GM12878 (cell line): ENCODE measurements at regions not wholly inside any gene's neighbourhood (a gene's known extent, or its start where the extent isn't known, plus 50 kb on each side); places are given as distances from the start of the nearest gene placed in this dataset.
A peak's percentile ranks its signal among the peaks of the same experiment; 100 is the strongest.

Experiments used
- ATAC-seq: fragments of 200-7000 bp; cut with Tn5 transposase; 3 replicates; pipeline ENCODE4 v1.9.1; 2020; ENCODE audit warnings: mild to moderate bottlenecking, moderate library complexity
- BruUV-seq: library from RNA; stranded (reverse); fragments of 400-500 nt; replicated peaks from 2 replicates; lab custom pipeline; 2021; lab: Mats Ljungman, UMichigan
- CTCF ChIA-PET: fragments of 300-600 bp; sonication (Branson Sonifier 250); formaldehyde crosslinking; extraction: SDS; loops from one replicate; lab custom pipeline; 2021; ENCODE audit warnings: inconsistent platforms; lab: Yijun Ruan, JAX
- POLR2A ChIA-PET: fragments of 350-600 bp; formaldehyde crosslinking; extraction: SDS; loops from one replicate; lab custom pipeline; 2021; ENCODE audit warnings: inconsistent platforms; lab: Charles Lee
- RAD21 ChIA-PET: fragments of 300-600 bp; sonication (Branson Sonifier 250); formaldehyde crosslinking; loops from one replicate; lab custom pipeline; 2023; ENCODE audit warnings: antibody characterized with exemption; ENCODE audit not compliant: unreplicated experiment; lab: Charles Lee
- SMC1A ChIA-PET: fragments of 300-600 bp; sonication (Branson Sonifier 250); formaldehyde crosslinking; loops from one replicate; lab custom pipeline; 2023; ENCODE audit not compliant: unreplicated experiment, uncharacterized antibody; lab: Charles Lee
- DNase-seq: peaks from one replicate; pipeline ENCODE4 v3.0.0-alpha.2; 2011; ENCODE audit warnings: low read depth, low spot score
- FAIRE-seq: peaks from 3 replicates; lab custom pipeline; 2011; peaks lifted over from hg19 to GRCh38; lab: Jason Lieb, UNC
- H2AFZ ChIP-seq: 2 replicates; pipeline ENCODE4 v1.6.0; 2011; ENCODE audit warnings: low read depth, low read length, control low read depth; ENCODE audit not compliant: control insufficient read depth
- H3K27ac ChIP-seq: 2 replicates; pipeline ENCODE4 v1.5.1; 2011; ENCODE audit warnings: control low read depth; ENCODE audit not compliant: control insufficient read depth, insufficient read depth
- H3K27me3 ChIP-seq, 2 experiments: replicated peaks in 1 of 2; 2 replicates each; pipeline versions ENCODE4 v1.6.0 to v1.6.1; 2011; ENCODE audit warnings: low read length in 1 of 2; ENCODE audit not compliant: control insufficient read depth in 2 of 2, insufficient read depth in 2 of 2
- H3K36me3 ChIP-seq, 2 experiments: 2 replicates each; pipeline ENCODE4 v1.5.1; 2011; ENCODE audit warnings: low read length in 1 of 2; ENCODE audit not compliant: control insufficient read depth in 2 of 2, insufficient read depth in 2 of 2
- H3K4me1 ChIP-seq: 2 replicates; pipeline ENCODE4 v1.6.1; 2011; ENCODE audit warnings: mild to moderate bottlenecking, low read length, moderate library complexity, mixed read lengths; ENCODE audit not compliant: control insufficient read depth, insufficient read depth
- H3K4me2 ChIP-seq: 2 replicates; pipeline ENCODE4 v1.6.0; 2011; ENCODE audit warnings: control low read depth; ENCODE audit not compliant: control insufficient read depth, insufficient read depth
- H3K4me3 ChIP-seq: fragments of 200-600 bp; sonication (generic); 2 replicates; pipeline ENCODE4 v1.5.1; 2016
- H3K79me2 ChIP-seq: 2 replicates; pipeline ENCODE4 v1.6.0; 2011; ENCODE audit warnings: low read length; ENCODE audit not compliant: control insufficient read depth, insufficient read depth
- H3K9ac ChIP-seq: 2 replicates; pipeline ENCODE4 v1.8.0; 2011; ENCODE audit warnings: low read length, control low read depth, mixed read lengths; ENCODE audit not compliant: control insufficient read depth, insufficient read depth
- H3K9me3 ChIP-seq: replicated peaks from 3 replicates; pipeline ENCODE4 v1.5.1; 2011; ENCODE audit warnings: mild to moderate bottlenecking, low read length; ENCODE audit not compliant: control insufficient read depth, insufficient read depth
- H4K20me1 ChIP-seq: 2 replicates; pipeline ENCODE4 v1.6.0; 2011; ENCODE audit not compliant: control insufficient read depth, insufficient read depth
- ATF7 ChIP-seq: fragments of 450-650 bp; IDR thresholded peaks from 2 replicates; pipeline ENCODE4 v1.6.1; 2016; ENCODE audit warnings: low read depth, mild to moderate bottlenecking
- BACH1 ChIP-seq: fragments of 450-650 bp; IDR thresholded peaks from 2 replicates; pipeline ENCODE4 v1.6.1; 2017; ENCODE audit warnings: mild to moderate bottlenecking, borderline replicate concordance
- CHD1 ChIP-seq: IDR thresholded peaks from 2 replicates; pipeline ENCODE4 v1.6.1; 2012; ENCODE audit warnings: low read depth, low read length, improper control_type of control experiment
- IKZF2 ChIP-seq, 2 experiments: fragments of 450-650 bp; IDR thresholded peaks; 2 replicates each; pipeline ENCODE4 v1.6.1; 2017; ENCODE audit warnings: mild to moderate bottlenecking in 2 of 2, moderate library complexity in 2 of 2
- LARP7 ChIP-seq: fragments of 450-650 bp; IDR thresholded peaks from 2 replicates; pipeline ENCODE4 v1.6.1; 2017; ENCODE audit warnings: mild to moderate bottlenecking
- MEF2A ChIP-seq: IDR thresholded peaks from 2 replicates; pipeline ENCODE4 v1.6.1; 2011; ENCODE audit warnings: low read depth, mild to moderate bottlenecking, low read length, moderate library complexity; ENCODE audit not compliant: insufficient read depth
- MYC ChIP-seq: IDR thresholded peaks from 2 replicates; pipeline ENCODE4 v1.6.1; 2011; ENCODE audit warnings: mild to moderate bottlenecking, low read length, moderate library complexity, inconsistent platforms; ENCODE audit not compliant: insufficient read depth, insufficient replicate concordance, insufficient read length, severe bottlenecking
- PML ChIP-seq: IDR thresholded peaks from 2 replicates; pipeline ENCODE4 v1.6.1; 2012; ENCODE audit warnings: low read length, inconsistent platforms
- RAD21 ChIP-seq: IDR thresholded peaks from 2 replicates; pipeline ENCODE4 v1.6.1; 2011; ENCODE audit warnings: mild to moderate bottlenecking, low read depth, low read length, moderate library complexity; ENCODE audit not compliant: insufficient read depth
- SIX5 ChIP-seq: IDR thresholded peaks from 2 replicates; pipeline ENCODE4 v1.6.1; 2011; ENCODE audit warnings: mild to moderate bottlenecking, low read depth, low read length, moderate library complexity; ENCODE audit not compliant: severe bottlenecking
- WGBS: methylation state at CpG from one replicate; pipeline ENCODE4 v1.1.6; 2016; ENCODE audit warnings: low lambda C conversion rate; ENCODE audit not compliant: insufficient replicate concordance, insufficient coverage; ENCODE audit errors: missing lambda C conversion rate; 5-methylcytosine and 5-hydroxymethylcytosine counted together
- in situ Hi-C: fragments of 300-500 bp; cut with MboI; formaldehyde crosslinking; loops from 9 replicates; pipeline ENCODE4 v1.14.3; 2018; ENCODE audit warnings: mixed read lengths
- intact Hi-C: fragments of 100-400 bp; cut with micrococcal nuclease; formaldehyde crosslinking; loops from one replicate; pipeline ENCODE4 v1.14.2; 2022; ENCODE audit not compliant: unreplicated experiment
- TF ChIP-seq, protein P1 (sequence below): fragments of 450-650 bp; IDR thresholded peaks from 2 replicates; pipeline ENCODE4 v1.6.1; 2017; ENCODE audit warnings: mild to moderate bottlenecking, moderate library complexity
- TF ChIP-seq, protein P2 (sequence below): fragments of 450-650 bp; IDR thresholded peaks from 2 replicates; pipeline ENCODE4 v1.6.1; 2017; ENCODE audit warnings: mild to moderate bottlenecking
- TF ChIP-seq, protein P3 (sequence below), 3 experiments: IDR thresholded peaks in 2 of 3; conservative IDR thresholded peaks in 1 of 3; 2 replicates each; pipeline ENCODE4 v1.5.1; 2011; ENCODE audit warnings: low read depth in 3 of 3, low read length in 3 of 3, mild to moderate bottlenecking in 3 of 3, control low read depth in 2 of 3, moderate library complexity in 2 of 3, inconsistent platforms in 1 of 3, mixed read lengths in 1 of 3; ENCODE audit not compliant: control insufficient read depth in 2 of 3, insufficient read depth in 1 of 3; ENCODE audit errors: extremely low read depth in 1 of 3

DNA sequence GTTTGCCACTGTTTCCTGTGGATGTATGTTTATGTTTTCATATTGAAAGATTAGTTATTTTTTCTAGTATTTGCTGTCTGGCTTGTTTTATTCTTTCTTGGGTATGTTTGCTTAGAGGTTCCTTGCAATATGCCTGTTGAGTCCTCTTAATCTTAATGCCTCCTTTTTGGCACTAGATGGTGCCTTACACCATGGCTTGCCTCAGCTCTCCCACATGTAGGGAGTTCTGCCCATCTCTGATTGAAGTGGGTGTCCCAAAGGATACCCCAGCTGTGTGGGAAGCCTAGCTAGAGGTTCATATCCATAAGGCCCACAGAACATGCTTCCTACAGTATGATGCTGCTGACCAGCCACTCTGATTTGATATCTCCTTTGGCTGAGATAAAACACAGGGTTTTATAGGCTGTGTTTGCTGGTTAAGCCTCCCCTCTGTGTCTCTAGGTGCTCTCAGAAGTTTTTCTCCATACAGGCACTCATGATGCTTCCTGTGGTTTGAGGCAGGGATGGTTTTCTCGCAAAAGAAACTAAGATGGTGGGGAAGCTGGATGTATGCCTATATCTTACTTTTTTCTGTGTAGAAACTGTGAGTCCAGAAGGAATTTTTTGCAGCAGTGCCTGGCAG lies 162.4 kb downstream of the ASB9 start:
- ATAC-seq = peak; percentile 78
- in situ Hi-C loops (no loop called here), intact Hi-C loops (loop anchor here (1.0 kb wide), 1 partner anchor 136 kb away; no protein-coding TSS in a partner anchor)
- Histone ChIP-seq H3K27ac (no peak overlapping the region), H3K27me3 (no peaks in the 10 kb centered on the region), H3K9me3 (no peaks in the 10 kb centered on the region), H3K36me3 (no peaks in the 10 kb centered on the region), H2AFZ (no peak overlapping the region), H3K4me1 (no peaks in the 10 kb centered on the region), H3K9ac (no peak overlapping the region), H3K79me2 (no peaks in the 10 kb centered on the region), H3K4me3 (no peak overlapping the region), H4K20me1 (no peaks in the 10 kb centered on the region), H3K4me2 (no peak overlapping the region)
- 0% methylated on average over 1 of the region's 1 CpG for WGBS
- no TSS peak for BruUV-seq
- POLR2A ChIA-PET = no interaction called here
- DNase-seq = no peak
- CTCF ChIA-PET = interaction anchor here (0.8 to 3.6 kb wide), 6 partner anchors 36 to 135 kb away, joined by 3 to 16 read pairs (median 5); no protein-coding TSS in a partner anchor
- RAD21 ChIA-PET = interaction anchor here (1.2 to 3.0 kb wide), 4 partner anchors 35 to 137 kb away, joined by 4 to 11 read pairs (median 6); no protein-coding TSS in a partner anchor
- FAIRE-seq = no peak
- SMC1A ChIA-PET = interaction anchor here (1.0 to 4.2 kb wide), 3 partner anchors 35 to 360 kb away, joined by 3 to 29 read pairs (median 22); no protein-coding TSS in a partner anchor
- no peak for TF ChIP-seq SIX5
- peak; percentile 49 for TF ChIP-seq RAD21
- TF ChIP-seq MEF2A = no peak
- TF ChIP-seq, protein P1, sequence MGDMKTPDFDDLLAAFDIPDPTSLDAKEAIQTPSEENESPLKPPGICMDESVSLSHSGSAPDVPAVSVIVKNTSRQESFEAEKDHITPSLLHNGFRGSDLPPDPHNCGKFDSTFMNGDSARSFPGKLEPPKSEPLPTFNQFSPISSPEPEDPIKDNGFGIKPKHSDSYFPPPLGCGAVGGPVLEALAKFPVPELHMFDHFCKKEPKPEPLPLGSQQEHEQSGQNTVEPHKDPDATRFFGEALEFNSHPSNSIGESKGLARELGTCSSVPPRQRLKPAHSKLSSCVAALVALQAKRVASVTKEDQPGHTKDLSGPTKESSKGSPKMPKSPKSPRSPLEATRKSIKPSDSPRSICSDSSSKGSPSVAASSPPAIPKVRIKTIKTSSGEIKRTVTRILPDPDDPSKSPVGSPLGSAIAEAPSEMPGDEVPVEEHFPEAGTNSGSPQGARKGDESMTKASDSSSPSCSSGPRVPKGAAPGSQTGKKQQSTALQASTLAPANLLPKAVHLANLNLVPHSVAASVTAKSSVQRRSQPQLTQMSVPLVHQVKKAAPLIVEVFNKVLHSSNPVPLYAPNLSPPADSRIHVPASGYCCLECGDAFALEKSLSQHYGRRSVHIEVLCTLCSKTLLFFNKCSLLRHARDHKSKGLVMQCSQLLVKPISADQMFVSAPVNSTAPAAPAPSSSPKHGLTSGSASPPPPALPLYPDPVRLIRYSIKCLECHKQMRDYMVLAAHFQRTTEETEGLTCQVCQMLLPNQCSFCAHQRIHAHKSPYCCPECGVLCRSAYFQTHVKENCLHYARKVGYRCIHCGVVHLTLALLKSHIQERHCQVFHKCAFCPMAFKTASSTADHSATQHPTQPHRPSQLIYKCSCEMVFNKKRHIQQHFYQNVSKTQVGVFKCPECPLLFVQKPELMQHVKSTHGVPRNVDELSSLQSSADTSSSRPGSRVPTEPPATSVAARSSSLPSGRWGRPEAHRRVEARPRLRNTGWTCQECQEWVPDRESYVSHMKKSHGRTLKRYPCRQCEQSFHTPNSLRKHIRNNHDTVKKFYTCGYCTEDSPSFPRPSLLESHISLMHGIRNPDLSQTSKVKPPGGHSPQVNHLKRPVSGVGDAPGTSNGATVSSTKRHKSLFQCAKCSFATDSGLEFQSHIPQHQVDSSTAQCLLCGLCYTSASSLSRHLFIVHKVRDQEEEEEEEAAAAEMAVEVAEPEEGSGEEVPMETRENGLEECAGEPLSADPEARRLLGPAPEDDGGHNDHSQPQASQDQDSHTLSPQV = no peak
- no peak for TF ChIP-seq IKZF2 (IDR thresholded peaks at IDR 0.05)
- no peak for TF ChIP-seq BACH1
- no peak for TF ChIP-seq LARP7
- TF ChIP-seq ATF7 = no peak
- TF ChIP-seq, protein P2, sequence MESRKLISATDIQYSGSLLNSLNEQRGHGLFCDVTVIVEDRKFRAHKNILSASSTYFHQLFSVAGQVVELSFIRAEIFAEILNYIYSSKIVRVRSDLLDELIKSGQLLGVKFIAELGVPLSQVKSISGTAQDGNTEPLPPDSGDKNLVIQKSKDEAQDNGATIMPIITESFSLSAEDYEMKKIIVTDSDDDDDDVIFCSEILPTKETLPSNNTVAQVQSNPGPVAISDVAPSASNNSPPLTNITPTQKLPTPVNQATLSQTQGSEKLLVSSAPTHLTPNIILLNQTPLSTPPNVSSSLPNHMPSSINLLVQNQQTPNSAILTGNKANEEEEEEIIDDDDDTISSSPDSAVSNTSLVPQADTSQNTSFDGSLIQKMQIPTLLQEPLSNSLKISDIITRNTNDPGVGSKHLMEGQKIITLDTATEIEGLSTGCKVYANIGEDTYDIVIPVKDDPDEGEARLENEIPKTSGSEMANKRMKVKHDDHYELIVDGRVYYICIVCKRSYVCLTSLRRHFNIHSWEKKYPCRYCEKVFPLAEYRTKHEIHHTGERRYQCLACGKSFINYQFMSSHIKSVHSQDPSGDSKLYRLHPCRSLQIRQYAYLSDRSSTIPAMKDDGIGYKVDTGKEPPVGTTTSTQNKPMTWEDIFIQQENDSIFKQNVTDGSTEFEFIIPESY = no peak
- TF ChIP-seq, protein P3, sequence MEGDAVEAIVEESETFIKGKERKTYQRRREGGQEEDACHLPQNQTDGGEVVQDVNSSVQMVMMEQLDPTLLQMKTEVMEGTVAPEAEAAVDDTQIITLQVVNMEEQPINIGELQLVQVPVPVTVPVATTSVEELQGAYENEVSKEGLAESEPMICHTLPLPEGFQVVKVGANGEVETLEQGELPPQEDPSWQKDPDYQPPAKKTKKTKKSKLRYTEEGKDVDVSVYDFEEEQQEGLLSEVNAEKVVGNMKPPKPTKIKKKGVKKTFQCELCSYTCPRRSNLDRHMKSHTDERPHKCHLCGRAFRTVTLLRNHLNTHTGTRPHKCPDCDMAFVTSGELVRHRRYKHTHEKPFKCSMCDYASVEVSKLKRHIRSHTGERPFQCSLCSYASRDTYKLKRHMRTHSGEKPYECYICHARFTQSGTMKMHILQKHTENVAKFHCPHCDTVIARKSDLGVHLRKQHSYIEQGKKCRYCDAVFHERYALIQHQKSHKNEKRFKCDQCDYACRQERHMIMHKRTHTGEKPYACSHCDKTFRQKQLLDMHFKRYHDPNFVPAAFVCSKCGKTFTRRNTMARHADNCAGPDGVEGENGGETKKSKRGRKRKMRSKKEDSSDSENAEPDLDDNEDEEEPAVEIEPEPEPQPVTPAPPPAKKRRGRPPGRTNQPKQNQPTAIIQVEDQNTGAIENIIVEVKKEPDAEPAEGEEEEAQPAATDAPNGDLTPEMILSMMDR (IDR thresholded peaks at IDR 0.05 in 2 of 3, conservative IDR thresholded peaks at IDR 0.05 in 1 of 3; ENCODE audit: control insufficient read depth in 2 of 3, extremely low read depth in 1 of 3, insufficient read depth in 1 of 3, low read depth in 3 of 3, low read length in 3 of 3) = peak; percentile 23 to 35 (median 30); a peak in 3 of 6 replicates
- TF ChIP-seq MYC = no peak
- TF ChIP-seq CHD1 = no peak
- TF ChIP-seq PML = no peak
